ENCODE measurements at regions not wholly inside any gene's neighbourhood (a gene's known extent, or its start where the extent isn't known, plus 50 kb on each side); places are given as distances from the start of the nearest gene placed in this dataset.

GRCh38 chr5:89711526-89711925 is 698.0 kb downstream of the CETN3 start:
- Histone ChIP-seq H3K36me3 (ENCODE audit: insufficient read depth, low read length) (no peaks in the 10 kb centered on the region), H3K4me3 (ENCODE audit: low read depth, low read length, poor library complexity, severe bottlenecking) (no peak overlapping the region), H3K79me2 (ENCODE audit: insufficient read depth, low read depth, low read length) (no peaks in the 10 kb centered on the region), H3K27ac (ENCODE audit: low read depth, low read length, poor library complexity, severe bottlenecking) (no peak overlapping the region), H3K9me2 (ENCODE audit: insufficient read depth, low read length) (no peaks in the 10 kb centered on the region), H3K4me2 (ENCODE audit: low read length) (no peak overlapping the region), H4K20me1 (ENCODE audit: insufficient read depth, low read length) (no peaks in the 10 kb centered on the region), H3K4me1 (ENCODE audit: insufficient read depth, low read length, poor library complexity, severe bottlenecking) (no peaks in the 10 kb centered on the region), H3K9me3 (ENCODE audit: low read length) (no peaks in the 10 kb centered on the region), H2AFZ (ENCODE audit: low read length) (no peak overlapping the region)
- intact Hi-C loops (cut with micrococcal nuclease; ENCODE audit: unreplicated experiment), result no loop called here
- BruUV-seq (replicated peaks), result no TSS peak
- CTCF ChIA-PET (ENCODE audit: unreplicated experiment), result no interaction called here
- DNase-seq (ENCODE audit: low spot score), result no peak
- POLR2A ChIA-PET, result no interaction called here
- no peak for TF ChIP-seq EZH2phosphoT487 (IDR thresholded peaks at IDR 0.05; ENCODE audit: borderline replicate concordance, low read depth, low read length)
- TF ChIP-seq CTCF (conservative IDR thresholded peaks at IDR 0.05; ENCODE audit: low read length), result no peak

GRCh38 chr5:89710006-89710405 is 699.5 kb downstream of the CETN3 start:
- Histone ChIP-seq H4K20me1 (ENCODE audit: insufficient read depth, low read length) (no peaks in the 10 kb centered on the region), H3K4me2 (ENCODE audit: low read length) (no peak overlapping the region), H3K79me2 (ENCODE audit: insufficient read depth, low read depth, low read length) (no peaks in the 10 kb centered on the region), H2AFZ (ENCODE audit: low read length) (no peak overlapping the region), H3K4me1 (ENCODE audit: insufficient read depth, low read length, poor library complexity, severe bottlenecking) (no peaks in the 10 kb centered on the region), H3K4me3 (ENCODE audit: low read depth, low read length, poor library complexity, severe bottlenecking) (no peak overlapping the region), H3K9me3 (ENCODE audit: low read length) (no peaks in the 10 kb centered on the region), H3K36me3 (ENCODE audit: insufficient read depth, low read length) (no peaks in the 10 kb centered on the region), H3K27ac (ENCODE audit: low read depth, low read length, poor library complexity, severe bottlenecking) (no peak overlapping the region), H3K9me2 (ENCODE audit: insufficient read depth, low read length) (no peaks in the 10 kb centered on the region)
- TF ChIP-seq CTCF (conservative IDR thresholded peaks at IDR 0.05; ENCODE audit: low read length) (no peak), EZH2phosphoT487 (IDR thresholded peaks at IDR 0.05; ENCODE audit: borderline replicate concordance, low read depth, low read length) (no peak)
- no TSS peak for BruUV-seq (replicated peaks)
- ChIA-PET POLR2A (interaction anchor here (0.6 to 1.6 kb wide), 2 partner anchors 566 to 836 kb away, joined by 3 to 4 read pairs; no protein-coding TSS in a partner anchor), CTCF (ENCODE audit: unreplicated experiment) (no interaction called here)
- DNase-seq (ENCODE audit: low spot score), result no peak
- intact Hi-C loops (cut with micrococcal nuclease; ENCODE audit: unreplicated experiment), result no loop called here

- H3K27ac ChIP-seq (ENCODE audit: low read depth, low read length, poor library complexity, severe bottlenecking), result no peak overlapping the region
- H3K4me1 ChIP-seq (ENCODE audit: insufficient read depth, low read length, poor library complexity, severe bottlenecking), result no peaks in the 10 kb centered on the region
- H3K4me3 ChIP-seq (ENCODE audit: low read depth, low read length, poor library complexity, severe bottlenecking), result no peak overlapping the region
- no peaks in the 10 kb centered on the region for H3K36me3 ChIP-seq (ENCODE audit: insufficient read depth, low read length)
- no peaks in the 10 kb centered on the region for H4K20me1 ChIP-seq (ENCODE audit: insufficient read depth, low read length)
- H3K9me2 ChIP-seq (ENCODE audit: insufficient read depth, low read length), result no peaks in the 10 kb centered on the region
- no peaks in the 10 kb centered on the region for H3K79me2 ChIP-seq (ENCODE audit: insufficient read depth, low read depth, low read length)
- ChIA-PET POLR2A (interaction anchor here (0.6 kb wide), 1 partner anchor 96 kb away, joined by 3 read pairs; no protein-coding TSS in a partner anchor), CTCF (ENCODE audit: unreplicated experiment) (no interaction called here)
- H2AFZ ChIP-seq (ENCODE audit: low read length), result no peak overlapping the region
- BruUV-seq (replicated peaks), result no TSS peak
- TF ChIP-seq EZH2phosphoT487 (IDR thresholded peaks at IDR 0.05; ENCODE audit: borderline replicate concordance, low read depth, low read length) (no peak), CTCF (conservative IDR thresholded peaks at IDR 0.05; ENCODE audit: low read length) (no peak)
- no peak overlapping the region for H3K4me2 ChIP-seq (ENCODE audit: low read length)
- intact Hi-C loops (cut with micrococcal nuclease; ENCODE audit: unreplicated experiment), result no loop called here
- DNase-seq (ENCODE audit: low spot score), result no peak
- H3K9me3 ChIP-seq (ENCODE audit: low read length), result no peaks in the 10 kb centered on the region
Observed at GRCh38 chr5:89707891-89708290, 701.7 kb downstream of the CETN3 start.

Data from OCI-LY7 (cell line).